ENCODE measurements at regions not wholly inside any gene's neighbourhood (a gene's known extent, or its start where the extent isn't known, plus 50 kb on each side); places are given as distances from the start of the nearest gene placed in this dataset.

GRCh38 chr16:9235867-9236266 lies 144.4 kb downstream of the HAPSTR1 start:
- H3K9me3 Mint-ChIP-seq: 0 out of 3 replicates have a peak, but pooled peaks cover 8% of the 10 kb centered on the region
- no peak overlapping the region for H3K4me3 ChIP-seq
- ATAC-seq (no peak), DNase-seq (ENCODE audit: low spot score) (no peak)
- H4K20me1 ChIP-seq (replicated peaks; ENCODE audit: insufficient read depth): no peaks in the 10 kb centered on the region
- H3K4me2 ChIP-seq: no peak overlapping the region
- peaks cover 14% of the 10 kb centered on the region for H3K4me1 ChIP-seq (ENCODE audit: insufficient read depth)
- H3K27ac Mint-ChIP-seq: no peak overlapping the region
- TF ChIP-seq CTCF (conservative IDR thresholded peaks at IDR 0.05; ENCODE audit: low read depth in 2 of 2) (no peak), POLR2AphosphoS5 (IDR thresholded peaks at IDR 0.05; ENCODE audit: low read depth) (no peak), REST (IDR thresholded peaks at IDR 0.05; ENCODE audit: unreplicated experiment) (no peak), EZH2 (IDR thresholded peaks at IDR 0.05; ENCODE audit: low read depth, unreplicated experiment) (no peak), NANOG (IDR thresholded peaks at IDR 0.05; ENCODE audit: borderline replicate concordance) (no peak), STAT1 (IDR thresholded peaks at IDR 0.05; ENCODE audit: unreplicated experiment) (no peak), ZNF331 (CRISPR knock-in tag; IDR thresholded peaks at IDR 0.05; ENCODE audit: low read depth) (no peak), ETS1 (IDR thresholded peaks at IDR 0.05) (no peak), CREB1 (CRISPR knock-in tag; IDR thresholded peaks at IDR 0.05; ENCODE audit: low read depth) (no peak), ZNF462 (CRISPR knock-in tag; IDR thresholded peaks at IDR 0.05) (no peak), ZNF114 (CRISPR knock-in tag; IDR thresholded peaks at IDR 0.05) (no peak), EZH2phosphoT487 (IDR thresholded peaks at IDR 0.05; ENCODE audit: unreplicated experiment) (no peak), JUNB (IDR thresholded peaks at IDR 0.05; ENCODE audit: unreplicated experiment) (no peak)
- H3K36me3 ChIP-seq (ENCODE audit: insufficient read depth): no peaks in the 10 kb centered on the region
- H3K9me2 ChIP-seq (ENCODE audit: insufficient read depth): no peaks in the 10 kb centered on the region
- H3K27ac ChIP-seq (ENCODE audit: low read depth): no peak overlapping the region
- H3K36me3 Mint-ChIP-seq (ENCODE audit: low read depth): peaks cover 4% of the 10 kb centered on the region; the same call in 2 of the 3 replicates
- H3K4me1 Mint-ChIP-seq: peaks cover 13% of the 10 kb centered on the region; the same call in 2 of the 3 replicates
- no peak overlapping the region for H2AFZ ChIP-seq
- no peaks in the 10 kb centered on the region for H3K27me3 ChIP-seq (ENCODE audit: insufficient read depth)
- H3K27me3 Mint-ChIP-seq (ENCODE audit: insufficient read depth, low read depth, poor library complexity): peaks cover 5% of the 10 kb centered on the region
- H3K4me3 Mint-ChIP-seq: no peak overlapping the region
- no peaks in the 10 kb centered on the region for H3K79me2 ChIP-seq (replicated peaks; ENCODE audit: insufficient read depth)
- H3F3A ChIP-seq (replicated peaks; ENCODE audit: low read depth): no peaks in the 10 kb centered on the region
